ENCODE measurements at regions not wholly inside any gene's neighbourhood (a gene's known extent, or its start where the extent isn't known, plus 50 kb on each side); places are given as distances from the start of the nearest gene placed in this dataset.

DNA sequence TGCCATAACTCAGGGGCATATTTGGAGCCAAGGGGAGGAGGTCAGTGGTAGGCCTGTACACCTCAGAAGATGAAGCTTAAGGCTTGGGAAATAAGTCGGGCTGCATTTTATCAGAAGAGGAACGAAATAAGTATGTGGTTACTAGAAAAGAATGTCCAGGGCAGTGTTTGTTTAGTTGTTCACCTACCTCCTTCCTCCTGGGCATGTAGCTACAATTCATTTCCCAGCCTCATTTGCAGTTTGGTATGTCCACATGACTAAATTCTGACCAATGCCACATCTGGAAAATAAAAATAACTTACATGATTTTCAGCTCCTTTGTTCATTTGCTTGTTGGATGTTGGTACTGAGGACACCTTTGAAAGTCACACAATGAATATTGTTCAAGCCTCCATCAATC, 294.5 kb upstream of the RGS17 start:
- TF ChIP-seq TOX (CRISPR knock-in tag; IDR thresholded peaks at IDR 0.05; ENCODE audit: borderline replicate concordance) (no peak), SNAI2 (CRISPR knock-in tag; IDR thresholded peaks at IDR 0.05) (no peak), ZNF8 (CRISPR knock-in tag; IDR thresholded peaks at IDR 0.05) (no peak), ZNF565 (CRISPR knock-in tag; conservative IDR thresholded peaks at IDR 0.05; ENCODE audit: low read depth) (no peak), PPARA (CRISPR knock-in tag; IDR thresholded peaks at IDR 0.05; ENCODE audit: borderline replicate concordance) (no peak), OSR1 (CRISPR knock-in tag; IDR thresholded peaks at IDR 0.05) (no peak), ARNTL (CRISPR knock-in tag; IDR thresholded peaks at IDR 0.05; ENCODE audit: borderline replicate concordance, low read depth) (no peak), GLIS3 (CRISPR knock-in tag; IDR thresholded peaks at IDR 0.05) (no peak), ISL1 (CRISPR knock-in tag; IDR thresholded peaks at IDR 0.05) (no peak), ZNF70 (CRISPR knock-in tag; IDR thresholded peaks at IDR 0.05) (no peak), BACH2 (CRISPR knock-in tag; IDR thresholded peaks at IDR 0.05; ENCODE audit: borderline replicate concordance) (no peak), RARB (CRISPR knock-in tag; IDR thresholded peaks at IDR 0.05) (no peak), ZC3H10 (CRISPR knock-in tag; IDR thresholded peaks at IDR 0.05) (no peak), ZFP3 (CRISPR knock-in tag; IDR thresholded peaks at IDR 0.05) (no peak)
- TF ChIP-seq, protein P1, sequence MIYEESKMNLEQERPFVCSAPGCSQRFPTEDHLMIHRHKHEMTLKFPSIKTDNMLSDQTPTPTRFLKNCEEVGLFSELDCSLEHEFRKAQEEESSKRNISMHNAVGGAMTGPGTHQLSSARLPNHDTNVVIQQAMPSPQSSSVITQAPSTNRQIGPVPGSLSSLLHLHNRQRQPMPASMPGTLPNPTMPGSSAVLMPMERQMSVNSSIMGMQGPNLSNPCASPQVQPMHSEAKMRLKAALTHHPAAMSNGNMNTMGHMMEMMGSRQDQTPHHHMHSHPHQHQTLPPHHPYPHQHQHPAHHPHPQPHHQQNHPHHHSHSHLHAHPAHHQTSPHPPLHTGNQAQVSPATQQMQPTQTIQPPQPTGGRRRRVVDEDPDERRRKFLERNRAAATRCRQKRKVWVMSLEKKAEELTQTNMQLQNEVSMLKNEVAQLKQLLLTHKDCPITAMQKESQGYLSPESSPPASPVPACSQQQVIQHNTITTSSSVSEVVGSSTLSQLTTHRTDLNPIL (CRISPR knock-in tag; IDR thresholded peaks at IDR 0.05; ENCODE audit: low read depth): no peak
- TF ChIP-seq, protein P2, sequence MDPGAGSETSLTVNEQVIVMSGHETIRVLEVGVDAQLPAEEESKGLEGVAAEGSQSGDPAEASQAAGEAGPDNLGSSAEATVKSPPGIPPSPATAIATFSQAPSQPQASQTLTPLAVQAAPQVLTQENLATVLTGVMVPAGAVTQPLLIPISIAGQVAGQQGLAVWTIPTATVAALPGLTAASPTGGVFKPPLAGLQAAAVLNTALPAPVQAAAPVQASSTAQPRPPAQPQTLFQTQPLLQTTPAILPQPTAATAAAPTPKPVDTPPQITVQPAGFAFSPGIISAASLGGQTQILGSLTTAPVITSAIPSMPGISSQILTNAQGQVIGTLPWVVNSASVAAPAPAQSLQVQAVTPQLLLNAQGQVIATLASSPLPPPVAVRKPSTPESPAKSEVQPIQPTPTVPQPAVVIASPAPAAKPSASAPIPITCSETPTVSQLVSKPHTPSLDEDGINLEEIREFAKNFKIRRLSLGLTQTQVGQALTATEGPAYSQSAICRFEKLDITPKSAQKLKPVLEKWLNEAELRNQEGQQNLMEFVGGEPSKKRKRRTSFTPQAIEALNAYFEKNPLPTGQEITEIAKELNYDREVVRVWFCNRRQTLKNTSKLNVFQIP (CRISPR knock-in tag; IDR thresholded peaks at IDR 0.05; ENCODE audit: borderline replicate concordance, low read depth): no peak
- TF ChIP-seq, protein P3, sequence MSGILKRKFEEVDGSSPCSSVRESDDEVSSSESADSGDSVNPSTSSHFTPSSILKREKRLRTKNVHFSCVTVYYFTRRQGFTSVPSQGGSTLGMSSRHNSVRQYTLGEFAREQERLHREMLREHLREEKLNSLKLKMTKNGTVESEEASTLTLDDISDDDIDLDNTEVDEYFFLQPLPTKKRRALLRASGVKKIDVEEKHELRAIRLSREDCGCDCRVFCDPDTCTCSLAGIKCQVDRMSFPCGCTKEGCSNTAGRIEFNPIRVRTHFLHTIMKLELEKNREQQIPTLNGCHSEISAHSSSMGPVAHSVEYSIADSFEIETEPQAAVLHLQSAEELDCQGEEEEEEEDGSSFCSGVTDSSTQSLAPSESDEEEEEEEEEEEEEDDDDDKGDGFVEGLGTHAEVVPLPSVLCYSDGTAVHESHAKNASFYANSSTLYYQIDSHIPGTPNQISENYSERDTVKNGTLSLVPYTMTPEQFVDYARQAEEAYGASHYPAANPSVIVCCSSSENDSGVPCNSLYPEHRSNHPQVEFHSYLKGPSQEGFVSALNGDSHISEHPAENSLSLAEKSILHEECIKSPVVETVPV (CRISPR knock-in tag; IDR thresholded peaks at IDR 0.05): no peak
- TF ChIP-seq, protein P4, sequence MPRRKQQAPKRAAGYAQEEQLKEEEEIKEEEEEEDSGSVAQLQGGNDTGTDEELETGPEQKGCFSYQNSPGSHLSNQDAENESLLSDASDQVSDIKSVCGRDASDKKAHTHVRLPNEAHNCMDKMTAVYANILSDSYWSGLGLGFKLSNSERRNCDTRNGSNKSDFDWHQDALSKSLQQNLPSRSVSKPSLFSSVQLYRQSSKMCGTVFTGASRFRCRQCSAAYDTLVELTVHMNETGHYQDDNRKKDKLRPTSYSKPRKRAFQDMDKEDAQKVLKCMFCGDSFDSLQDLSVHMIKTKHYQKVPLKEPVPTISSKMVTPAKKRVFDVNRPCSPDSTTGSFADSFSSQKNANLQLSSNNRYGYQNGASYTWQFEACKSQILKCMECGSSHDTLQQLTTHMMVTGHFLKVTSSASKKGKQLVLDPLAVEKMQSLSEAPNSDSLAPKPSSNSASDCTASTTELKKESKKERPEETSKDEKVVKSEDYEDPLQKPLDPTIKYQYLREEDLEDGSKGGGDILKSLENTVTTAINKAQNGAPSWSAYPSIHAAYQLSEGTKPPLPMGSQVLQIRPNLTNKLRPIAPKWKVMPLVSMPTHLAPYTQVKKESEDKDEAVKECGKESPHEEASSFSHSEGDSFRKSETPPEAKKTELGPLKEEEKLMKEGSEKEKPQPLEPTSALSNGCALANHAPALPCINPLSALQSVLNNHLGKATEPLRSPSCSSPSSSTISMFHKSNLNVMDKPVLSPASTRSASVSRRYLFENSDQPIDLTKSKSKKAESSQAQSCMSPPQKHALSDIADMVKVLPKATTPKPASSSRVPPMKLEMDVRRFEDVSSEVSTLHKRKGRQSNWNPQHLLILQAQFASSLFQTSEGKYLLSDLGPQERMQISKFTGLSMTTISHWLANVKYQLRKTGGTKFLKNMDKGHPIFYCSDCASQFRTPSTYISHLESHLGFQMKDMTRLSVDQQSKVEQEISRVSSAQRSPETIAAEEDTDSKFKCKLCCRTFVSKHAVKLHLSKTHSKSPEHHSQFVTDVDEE (CRISPR knock-in tag; IDR thresholded peaks at IDR 0.05): no peak
- TF ChIP-seq, protein P5, sequence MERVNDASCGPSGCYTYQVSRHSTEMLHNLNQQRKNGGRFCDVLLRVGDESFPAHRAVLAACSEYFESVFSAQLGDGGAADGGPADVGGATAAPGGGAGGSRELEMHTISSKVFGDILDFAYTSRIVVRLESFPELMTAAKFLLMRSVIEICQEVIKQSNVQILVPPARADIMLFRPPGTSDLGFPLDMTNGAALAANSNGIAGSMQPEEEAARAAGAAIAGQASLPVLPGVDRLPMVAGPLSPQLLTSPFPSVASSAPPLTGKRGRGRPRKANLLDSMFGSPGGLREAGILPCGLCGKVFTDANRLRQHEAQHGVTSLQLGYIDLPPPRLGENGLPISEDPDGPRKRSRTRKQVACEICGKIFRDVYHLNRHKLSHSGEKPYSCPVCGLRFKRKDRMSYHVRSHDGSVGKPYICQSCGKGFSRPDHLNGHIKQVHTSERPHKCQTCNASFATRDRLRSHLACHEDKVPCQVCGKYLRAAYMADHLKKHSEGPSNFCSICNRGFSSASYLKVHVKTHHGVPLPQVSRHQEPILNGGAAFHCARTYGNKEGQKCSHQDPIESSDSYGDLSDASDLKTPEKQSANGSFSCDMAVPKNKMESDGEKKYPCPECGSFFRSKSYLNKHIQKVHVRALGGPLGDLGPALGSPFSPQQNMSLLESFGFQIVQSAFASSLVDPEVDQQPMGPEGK (CRISPR knock-in tag; IDR thresholded peaks at IDR 0.05; ENCODE audit: borderline replicate concordance): no peak
- no peak for ATAC-seq

DNA sequence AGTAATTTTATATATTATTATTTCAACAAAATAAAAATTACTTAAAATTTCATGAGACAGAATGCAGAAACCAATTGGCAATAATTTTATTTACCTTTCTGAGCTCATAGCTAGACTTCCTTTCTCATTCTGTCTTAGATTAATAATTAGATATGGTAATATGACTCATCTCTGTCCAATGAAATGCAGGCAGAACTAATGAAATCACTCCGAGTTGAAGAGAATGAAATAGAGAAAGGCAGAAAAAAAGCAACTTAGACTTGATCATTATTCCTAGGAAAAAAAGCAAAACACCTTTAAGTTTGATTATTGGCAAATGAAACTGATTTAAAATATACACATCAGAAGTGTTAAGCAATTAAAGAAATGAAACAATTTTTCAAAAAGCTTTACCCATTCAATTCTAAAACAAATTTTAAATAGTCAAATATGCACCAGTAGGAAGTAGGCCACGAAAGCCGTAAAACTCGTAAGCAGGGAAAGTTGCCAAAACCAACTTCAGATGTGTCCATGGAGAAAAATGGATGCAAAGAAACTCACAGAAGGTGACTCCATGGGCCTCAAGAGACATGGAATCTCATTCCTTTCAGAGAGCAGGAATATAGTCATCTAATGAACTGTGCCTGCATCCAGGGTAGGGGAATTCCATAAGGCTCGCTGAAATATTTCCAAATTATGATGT, 293.8 kb upstream of the RGS17 start:
- peak; percentile 58; the same call in 2 of the 3 replicates for ATAC-seq
- TF ChIP-seq ZFP30 (CRISPR knock-in tag; IDR thresholded peaks at IDR 0.05) (no peak), RARB (CRISPR knock-in tag; IDR thresholded peaks at IDR 0.05) (no peak), ISL1 (CRISPR knock-in tag; IDR thresholded peaks at IDR 0.05) (peak; percentile 54), ARNTL (CRISPR knock-in tag; IDR thresholded peaks at IDR 0.05; ENCODE audit: borderline replicate concordance, low read depth) (no peak), GLIS3 (CRISPR knock-in tag; IDR thresholded peaks at IDR 0.05) (no peak), ZFP3 (CRISPR knock-in tag; IDR thresholded peaks at IDR 0.05) (no peak), CSDC2 (CRISPR knock-in tag; IDR thresholded peaks at IDR 0.05) (no peak), OSR1 (CRISPR knock-in tag; IDR thresholded peaks at IDR 0.05) (no peak), ZNF70 (CRISPR knock-in tag; IDR thresholded peaks at IDR 0.05) (no peak), ESRRG (CRISPR knock-in tag; IDR thresholded peaks at IDR 0.05) (no peak)
- TF ChIP-seq, protein P2 (CRISPR knock-in tag; IDR thresholded peaks at IDR 0.05; ENCODE audit: borderline replicate concordance, low read depth): no peak
- TF ChIP-seq, protein P5 (CRISPR knock-in tag; IDR thresholded peaks at IDR 0.05; ENCODE audit: borderline replicate concordance): no peak
- TF ChIP-seq, protein P4 (CRISPR knock-in tag; IDR thresholded peaks at IDR 0.05): no peak
